H9 (cell line): ENCODE measurements at regions not wholly inside any gene's neighbourhood (a gene's known extent, or its start where the extent isn't known, plus 50 kb on each side); places are given as distances from the start of the nearest gene placed in this dataset.

Source experiments
- DNase-seq: peaks from one replicate; pipeline ENCODE4 v3.0.0-alpha.2; 2017
- H2AFZ ChIP-seq: one replicate; pipeline ENCODE4 v1.6.1; 2013; ENCODE audit warnings: mild to moderate bottlenecking, low read length, control low read depth, moderate library complexity
- H2AK5ac ChIP-seq: 2 replicates; pipeline ENCODE4 v1.6.1; 2013; ENCODE audit warnings: low read length, control low read depth, mixed read lengths; ENCODE audit not compliant: insufficient read length
- H2BK120ac ChIP-seq: one replicate; pipeline ENCODE4 v1.6.1; 2013; ENCODE audit warnings: low read depth, mild to moderate bottlenecking, low read length, control low read depth, inconsistent platforms; ENCODE audit not compliant: poor library complexity, severe bottlenecking
- H2BK12ac ChIP-seq: 2 replicates; pipeline ENCODE4 v1.6.1; 2013; ENCODE audit warnings: low read length, control low read depth, mixed read lengths, low read depth; ENCODE audit not compliant: insufficient read length
- H2BK15ac ChIP-seq: 2 replicates; pipeline ENCODE4 v1.6.1; 2013; ENCODE audit warnings: low read depth, low read length, control low read depth
- H2BK20ac ChIP-seq: one replicate; pipeline ENCODE4 v1.6.1; 2013; ENCODE audit warnings: low read depth, mild to moderate bottlenecking, low read length, control low read depth, inconsistent platforms; ENCODE audit not compliant: poor library complexity, severe bottlenecking
- H2BK5ac ChIP-seq: 2 replicates; pipeline ENCODE4 v1.6.1; 2013; ENCODE audit warnings: low read length, control low read depth, mixed read lengths; ENCODE audit not compliant: insufficient read length
- H3K14ac ChIP-seq: 2 replicates; pipeline ENCODE4 v1.6.1; 2013; ENCODE audit warnings: low read length, control low read depth; ENCODE audit not compliant: insufficient read depth
- H3K18ac ChIP-seq: 2 replicates; pipeline ENCODE4 v1.6.1; 2013; ENCODE audit warnings: low read depth, mild to moderate bottlenecking, mixed read lengths, low read length, control low read depth; ENCODE audit not compliant: insufficient read length
- H3K23ac ChIP-seq: 2 replicates; pipeline ENCODE4 v1.6.1; 2013; ENCODE audit warnings: low read length, control low read depth, mixed read lengths, low read depth; ENCODE audit not compliant: insufficient read length
- H3K23me2 ChIP-seq: 2 replicates; pipeline ENCODE4 v1.6.1; 2013; ENCODE audit warnings: low read depth, mild to moderate bottlenecking, mixed read lengths, low read length, control low read depth; ENCODE audit not compliant: insufficient read length, poor library complexity, severe bottlenecking
- H3K27ac ChIP-seq: 2 replicates; pipeline ENCODE4 v1.5.1; 2013; ENCODE audit warnings: low read length, control low read depth, mixed read lengths, low read depth; ENCODE audit not compliant: insufficient read length
- H3K27me3 ChIP-seq: 2 replicates; pipeline ENCODE4 v1.6.1; 2013; ENCODE audit warnings: low read length, control low read depth, inconsistent platforms; ENCODE audit not compliant: insufficient read depth
- H3K4ac ChIP-seq: 2 replicates; pipeline ENCODE4 v1.6.1; 2013; ENCODE audit warnings: low read depth, mild to moderate bottlenecking, control low read depth, inconsistent platforms, low read length, moderate library complexity
- H3K4me1 ChIP-seq: 2 replicates; pipeline ENCODE4 v1.6.1; 2013; ENCODE audit warnings: low read length, control low read depth, inconsistent platforms; ENCODE audit not compliant: insufficient read depth
- H3K4me2 ChIP-seq: 2 replicates; pipeline ENCODE4 v1.6.1; 2013; ENCODE audit warnings: low read length, control low read depth, mixed read lengths; ENCODE audit not compliant: insufficient read length, insufficient read depth
- H3K56ac ChIP-seq: 2 replicates; pipeline ENCODE4 v1.6.1; 2013; ENCODE audit warnings: low read depth, mild to moderate bottlenecking, mixed read lengths, low read length, control low read depth; ENCODE audit not compliant: insufficient read length
- H3K79me1 ChIP-seq: 2 replicates; pipeline ENCODE4 v1.6.1; 2013; ENCODE audit warnings: low read depth, mild to moderate bottlenecking, moderate library complexity, low read length, control low read depth, inconsistent platforms; ENCODE audit not compliant: insufficient read depth, poor library complexity, severe bottlenecking
- H3K79me2 ChIP-seq: 2 replicates; pipeline ENCODE4 v1.6.1; 2013; ENCODE audit warnings: low read length, control low read depth, inconsistent platforms; ENCODE audit not compliant: insufficient read depth
- H3K9ac ChIP-seq: 2 replicates; pipeline ENCODE4 v1.6.1; 2013; ENCODE audit warnings: low read length, control low read depth, mixed read lengths; ENCODE audit not compliant: insufficient read length; ENCODE audit errors: extremely low read depth
- H3K9me3 ChIP-seq: one replicate; pipeline ENCODE4 v1.6.1; 2013; ENCODE audit warnings: low read depth, low read length, inconsistent platforms; ENCODE audit not compliant: control insufficient read depth
- H3T11ph ChIP-seq: one replicate; pipeline ENCODE4 v1.6.1; 2013; ENCODE audit warnings: mild to moderate bottlenecking, low read length, control low read depth, inconsistent platforms
- H4K20me1 ChIP-seq: one replicate; pipeline ENCODE4 v1.6.1; 2013; ENCODE audit not compliant: control insufficient read depth, insufficient read length, insufficient read depth
- H4K5ac ChIP-seq: 2 replicates; pipeline ENCODE4 v1.6.1; 2013; ENCODE audit warnings: low read depth, mild to moderate bottlenecking, mixed read lengths, low read length, control low read depth; ENCODE audit not compliant: insufficient read length
- H4K8ac ChIP-seq: replicated peaks from 2 replicates; pipeline ENCODE4 v1.6.1; 2013; ENCODE audit warnings: low read length, control low read depth, mixed read lengths, low read depth; ENCODE audit not compliant: insufficient read length
- H4K91ac ChIP-seq: 2 replicates; pipeline ENCODE4 v1.6.1; 2013; ENCODE audit warnings: low read depth, mild to moderate bottlenecking, moderate library complexity, mixed read lengths, low read length, control low read depth; ENCODE audit not compliant: insufficient read length
- H3K27ac Mint-ChIP-seq, 3 experiments: 2 replicates in 2 of 3; 3 replicates in 1 of 3; pipeline ENCODE4 v1.8.0; 2020 to 2021; ENCODE audit warnings: mixed read lengths in 3 of 3, mild to moderate bottlenecking in 1 of 3, moderate library complexity in 1 of 3
- H3K27me3 Mint-ChIP-seq: 2 replicates; pipeline ENCODE4 v1.8.0; 2021; ENCODE audit warnings: low read depth, mild to moderate bottlenecking, moderate library complexity, mixed read lengths
- H3K36me3 Mint-ChIP-seq, 3 experiments: 2 replicates in 2 of 3; 3 replicates in 1 of 3; pipeline ENCODE4 v1.8.0; 2020 to 2021; ENCODE audit warnings: low read depth in 3 of 3, mixed read lengths in 3 of 3; ENCODE audit not compliant: insufficient read depth in 1 of 3
- H3K4me1 Mint-ChIP-seq, 2 experiments: 2 replicates each; pipeline ENCODE4 v1.8.0; 2020; ENCODE audit warnings: mixed read lengths in 2 of 2
- H3K4me3 Mint-ChIP-seq, 2 experiments: 2 replicates in 1 of 2; 3 replicates in 1 of 2; pipeline ENCODE4 v1.8.0; 2020 to 2021; ENCODE audit warnings: mild to moderate bottlenecking in 2 of 2, mixed read lengths in 2 of 2, moderate library complexity in 1 of 2
- H3K9me3 Mint-ChIP-seq, 2 experiments: 2 replicates in 1 of 2; 3 replicates in 1 of 2; pipeline ENCODE4 v1.8.0; 2020; ENCODE audit warnings: mild to moderate bottlenecking in 2 of 2, mixed read lengths in 2 of 2, moderate library complexity in 1 of 2
- CTCF ChIP-seq: fragments of 200-600 bp; sonication (generic); conservative IDR thresholded peaks from 3 replicates; pipeline ENCODE4 v1.8.0; 2021; ENCODE audit warnings: antibody characterized with exemption, mild to moderate bottlenecking
- WGBS: extraction: QIAGEN DNeasy Blood & Tissue Kit; methylation state at CpG from one replicate; pipeline ENCODE4 v1.1.7; 2013; ENCODE audit warnings: missing lambda C conversion rate, low lambda C conversion rate, mixed read lengths; ENCODE audit not compliant: insufficient read length; ENCODE audit errors: extremely low coverage; 5-methylcytosine and 5-hydroxymethylcytosine counted together

GRCh38 chr13:67630640-67631039, 400.5 kb upstream of the PCDH9 start:
- Histone ChIP-seq H3K27ac (no peak overlapping the region), H3K14ac (no peak overlapping the region), H2BK12ac (no peak overlapping the region), H2AK5ac (no peak overlapping the region), H3K9me3 (no peaks in the 10 kb centered on the region), H3K23me2 (no peaks in the 10 kb centered on the region), H3K9ac (no peak overlapping the region), H2BK15ac (no peak overlapping the region), H2BK20ac (no peak overlapping the region), H2BK5ac (no peak overlapping the region), H4K91ac (no peak overlapping the region), H4K8ac (no peak overlapping the region), H2AFZ (no peak overlapping the region), H3K27me3 (no peaks in the 10 kb centered on the region), H3K18ac (no peak overlapping the region), H3T11ph (no peak overlapping the region), H4K20me1 (no peaks in the 10 kb centered on the region), H3K56ac (no peak overlapping the region), H3K23ac (no peak overlapping the region), H3K4me1 (no peaks in the 10 kb centered on the region; the same call in 1 of the 2 replicates), H3K4me2 (no peak overlapping the region), H3K79me2 (no peaks in the 10 kb centered on the region), H4K5ac (no peak overlapping the region), H3K4ac (no peak overlapping the region), H2BK120ac (no peak overlapping the region), H3K79me1 (no peaks in the 10 kb centered on the region)
- Mint-ChIP-seq H3K4me1 (peaks cover 7 to 9% of the 10 kb centered on the region in 2 experiments), H3K36me3 (no peaks in the 10 kb centered on the region), H3K27me3 (no peaks in the 10 kb centered on the region; the same call in 1 of the 2 replicates), H3K4me3 (no peak overlapping the region), H3K27ac (no peak overlapping the region), H3K9me3 (no peaks in the 10 kb centered on the region)
- WGBS: no CpG with 5 or more reads among the region's 3 CpGs
- DNase-seq: no peak
- no peak for TF ChIP-seq CTCF
